GM21717 (cell line): ENCODE measurements at regions not wholly inside any gene's neighbourhood (a gene's known extent, or its start where the extent isn't known, plus 50 kb on each side); places are given as distances from the start of the nearest gene placed in this dataset.

Experiments used
- ATAC-seq: cut with Tn5 transposase; IDR thresholded peaks from one replicate; pipeline ENCODE4 v1.9.1; 2021; ENCODE audit warnings: mild to moderate bottlenecking, moderate library complexity; ENCODE audit not compliant: unreplicated experiment

DNA sequence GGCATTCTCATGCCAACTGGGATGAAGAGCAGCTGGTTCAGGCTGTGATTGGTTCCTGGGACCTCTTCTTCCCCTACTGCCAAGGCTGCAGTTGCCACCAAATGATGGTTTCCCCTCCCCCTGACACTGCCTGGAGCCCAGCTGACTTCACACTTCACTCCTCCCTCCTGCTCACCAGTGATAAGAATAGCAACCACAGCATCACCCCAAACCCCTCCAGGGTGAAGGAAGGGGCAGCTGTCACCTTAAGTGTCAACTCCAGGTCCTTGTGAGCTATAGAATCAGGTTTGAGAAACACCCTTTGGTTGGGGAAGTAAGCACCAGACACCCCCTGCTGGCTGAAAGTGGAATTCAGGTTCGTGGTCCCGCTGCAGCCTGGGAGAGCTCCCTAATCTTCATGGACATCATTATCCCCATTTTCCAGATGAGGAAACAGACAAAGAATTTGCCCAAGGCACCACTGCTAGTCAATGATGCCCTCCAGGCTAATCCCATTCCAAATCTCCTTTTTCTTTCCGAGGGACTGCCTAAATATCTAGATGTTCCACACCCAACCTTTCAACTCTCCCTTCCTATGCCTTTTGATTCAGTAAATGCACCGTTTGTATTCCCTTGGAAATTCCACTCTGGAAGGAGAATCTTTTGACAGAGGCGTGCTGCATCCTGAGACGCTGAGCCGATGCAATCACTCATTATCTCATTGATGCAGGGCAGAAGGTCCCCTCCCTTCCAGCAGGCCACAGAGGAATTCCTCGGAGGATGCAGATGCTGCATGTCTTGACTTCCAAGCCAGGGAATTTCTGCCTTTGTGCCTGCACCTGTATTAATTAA, 50.6 kb upstream of the UQCRFS1 start:
- no peak for ATAC-seq

DNA sequence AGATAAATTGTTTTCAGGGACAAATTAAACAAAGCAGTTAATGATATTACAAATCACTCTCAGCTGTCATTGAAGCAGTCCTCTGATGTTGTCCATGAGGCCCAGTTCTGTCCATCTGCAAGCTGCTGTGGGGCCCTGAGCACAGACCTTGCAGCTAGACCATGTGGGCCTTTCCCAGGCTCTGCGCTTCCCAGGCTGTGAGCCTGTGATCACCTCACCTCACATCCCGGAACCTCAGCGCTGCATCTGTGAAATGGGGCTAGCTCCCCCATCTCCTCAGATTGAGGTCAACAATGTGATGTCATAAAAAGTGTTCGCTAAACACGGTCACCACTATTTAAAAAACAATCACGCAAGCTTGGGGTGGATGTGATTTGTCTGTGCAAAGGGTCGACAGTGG, 51.9 kb upstream of the UQCRFS1 start:
- ATAC-seq, result no peak

DNA sequence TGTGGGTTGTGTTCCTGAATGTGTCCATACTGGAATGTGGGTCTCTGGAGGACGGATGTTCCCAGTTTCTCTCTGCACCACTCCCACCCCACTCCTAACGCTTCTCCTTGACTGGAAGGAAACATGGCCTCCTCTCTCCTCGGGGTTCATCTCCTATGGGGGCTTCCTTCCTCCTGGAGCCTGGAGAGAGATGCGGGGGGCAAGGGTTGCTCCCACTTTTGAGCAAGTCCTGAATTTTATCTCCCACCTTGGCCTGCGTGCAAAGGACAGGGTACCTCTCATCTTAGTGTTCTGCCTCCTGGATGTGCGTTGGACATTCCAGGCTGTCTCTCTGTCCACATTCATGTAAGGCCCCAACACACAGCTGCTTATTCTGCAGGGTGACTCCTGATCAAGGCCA, 52.5 kb upstream of the UQCRFS1 start:
- no peak for ATAC-seq

DNA sequence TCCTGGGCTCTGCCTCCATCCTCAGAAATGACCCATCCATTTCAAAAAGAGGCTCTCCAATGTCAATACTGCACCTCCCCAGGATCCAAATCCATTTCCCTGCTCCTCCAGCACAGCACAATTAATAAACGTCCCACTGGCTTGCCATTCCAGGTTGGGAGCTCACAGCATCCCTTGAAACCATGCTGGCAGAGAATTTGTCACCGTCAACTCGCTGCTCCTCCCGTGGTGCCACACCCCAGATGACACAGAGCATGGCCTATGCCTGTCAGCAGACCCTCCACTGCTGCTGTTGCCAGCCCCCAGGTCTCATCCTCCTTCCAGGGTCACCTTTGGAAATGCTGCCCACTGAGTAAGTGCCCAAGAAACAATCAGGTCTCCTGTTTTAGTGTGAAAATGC, 53.0 kb upstream of the UQCRFS1 start:
- ATAC-seq, result no peak

DNA sequence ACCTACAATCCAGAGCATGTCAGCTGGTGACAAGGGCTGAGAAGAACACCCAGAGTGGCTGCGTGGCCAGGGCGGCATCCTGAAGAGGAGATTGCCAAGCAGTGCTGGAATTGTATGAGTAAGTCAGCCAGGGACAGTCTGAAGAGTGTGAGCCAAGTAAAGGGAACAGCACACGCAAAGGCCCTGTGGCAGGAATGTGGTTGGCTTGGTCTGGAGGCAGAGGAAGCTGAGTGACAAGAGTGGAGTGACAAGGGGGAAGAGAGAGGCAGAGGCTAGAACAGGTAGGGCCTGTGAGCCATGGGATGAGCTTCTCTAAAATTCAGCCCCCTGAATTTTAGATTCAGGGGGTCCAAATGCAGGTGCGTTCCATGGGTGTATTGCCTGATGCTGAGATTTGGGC, 53.7 kb upstream of the UQCRFS1 start:
- no peak for ATAC-seq

DNA sequence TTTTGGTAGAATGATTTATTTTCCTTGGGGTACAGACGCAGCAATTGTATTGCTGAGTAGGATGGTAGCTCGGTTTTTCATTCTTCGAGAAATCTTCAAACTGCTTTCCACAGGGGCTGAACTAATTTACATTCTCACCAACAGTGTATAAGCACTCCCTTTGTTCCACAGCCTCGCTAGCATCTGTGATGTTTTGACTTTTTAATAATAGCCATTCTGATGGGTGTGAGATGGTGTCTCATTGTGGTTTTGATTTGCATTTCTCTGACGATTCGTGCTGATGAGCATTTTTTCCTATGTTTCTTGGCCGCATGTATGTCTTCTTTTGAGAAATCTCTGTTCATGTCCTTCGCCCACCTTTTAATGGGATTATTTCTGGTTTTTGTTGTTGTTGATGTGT, 54.8 kb upstream of the UQCRFS1 start:
- no peak for ATAC-seq

DNA sequence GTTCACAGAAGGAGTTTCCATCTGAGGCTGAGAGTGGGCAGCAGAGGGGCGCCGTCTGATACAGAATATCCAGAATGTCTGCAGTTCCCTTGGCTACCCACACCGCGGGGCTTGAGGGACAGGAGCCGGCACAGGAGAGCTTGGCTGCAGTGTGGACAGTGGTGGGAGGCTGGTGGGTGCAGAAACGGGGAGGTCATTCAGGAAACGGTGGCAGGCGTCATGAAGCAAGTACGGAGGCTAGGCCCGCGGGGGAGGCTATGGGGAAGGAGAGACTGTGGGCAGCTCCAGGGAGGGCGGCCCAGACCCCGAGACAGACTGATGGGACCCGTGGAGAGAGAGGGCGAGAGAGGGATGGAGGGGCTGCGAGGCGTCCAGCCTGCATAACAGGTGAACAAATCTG, 55.2 kb upstream of the UQCRFS1 start:
- ATAC-seq, result no peak

DNA sequence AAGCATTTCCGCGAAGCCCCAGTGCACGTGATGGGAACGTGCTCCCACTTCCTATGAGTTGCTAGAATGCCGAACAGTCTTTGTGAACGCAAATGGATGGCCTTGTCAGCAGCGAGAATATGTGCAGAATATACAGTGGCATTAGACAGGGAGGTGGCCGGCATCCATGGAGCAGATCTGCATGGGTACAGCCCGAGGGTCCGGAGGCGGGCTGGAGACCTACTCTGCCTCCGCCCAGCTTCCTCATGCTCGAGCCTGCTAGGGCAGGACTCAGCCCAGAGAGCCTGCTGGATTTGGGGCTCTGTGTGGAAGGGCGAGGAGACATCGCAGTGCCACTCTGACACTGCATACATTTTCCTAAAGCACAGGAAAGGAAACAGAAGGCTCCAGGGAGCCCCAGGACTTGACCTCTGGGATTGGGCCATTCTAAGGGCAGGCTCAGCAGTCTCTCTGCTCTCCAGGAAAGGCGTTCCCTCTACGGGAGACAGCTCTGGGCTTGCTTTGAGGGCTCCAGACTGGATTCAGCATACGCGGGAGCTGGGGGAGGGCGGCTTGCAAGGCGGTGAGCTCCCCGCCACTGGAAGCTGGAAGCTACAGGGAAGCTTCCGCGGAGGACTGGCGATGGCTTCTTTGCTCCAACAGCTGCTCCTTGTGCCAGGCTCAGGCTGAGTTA, 55.9 kb upstream of the UQCRFS1 start:
- no peak for ATAC-seq

DNA sequence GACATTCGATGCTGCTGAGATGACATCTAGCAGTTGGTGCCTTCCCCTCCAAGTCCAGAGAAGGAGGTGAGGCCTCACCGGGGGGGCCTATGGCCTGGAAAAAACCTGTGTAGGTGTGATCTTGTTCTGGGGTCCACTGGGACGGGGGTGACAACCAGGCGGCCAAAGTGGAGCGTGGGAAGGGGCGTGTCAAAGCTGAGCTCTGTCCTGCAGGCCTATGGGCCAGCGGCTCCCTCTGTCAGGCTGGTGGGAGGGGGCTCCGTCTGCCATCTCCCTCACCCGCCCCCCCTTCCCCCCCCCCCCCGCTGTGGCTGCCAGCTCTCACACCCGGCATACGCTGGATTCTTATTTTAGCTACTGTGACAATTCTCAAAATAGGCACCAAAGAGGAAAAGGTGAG, 56.7 kb upstream of the UQCRFS1 start:
- ATAC-seq, result no peak

DNA sequence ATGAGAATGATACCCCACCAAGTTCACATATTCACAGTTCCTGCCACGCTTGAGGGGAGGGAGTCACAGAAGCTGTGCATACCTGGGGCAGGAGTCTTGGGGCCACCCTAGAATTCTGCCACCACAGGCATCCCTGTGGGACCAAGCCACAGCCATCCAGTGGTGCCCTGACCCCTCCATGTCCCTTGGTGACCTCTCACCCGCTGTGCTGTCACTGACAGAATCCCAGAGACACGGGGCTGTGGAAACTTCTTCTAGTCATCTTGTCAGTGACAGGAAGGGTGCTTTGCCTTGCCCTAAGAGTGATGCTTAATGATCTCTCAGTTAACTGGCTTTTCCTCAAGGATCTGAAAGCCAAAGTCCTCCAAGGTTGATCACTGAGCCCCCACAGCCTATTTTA, 58.4 kb upstream of the UQCRFS1 start:
- ATAC-seq, result no peak

DNA sequence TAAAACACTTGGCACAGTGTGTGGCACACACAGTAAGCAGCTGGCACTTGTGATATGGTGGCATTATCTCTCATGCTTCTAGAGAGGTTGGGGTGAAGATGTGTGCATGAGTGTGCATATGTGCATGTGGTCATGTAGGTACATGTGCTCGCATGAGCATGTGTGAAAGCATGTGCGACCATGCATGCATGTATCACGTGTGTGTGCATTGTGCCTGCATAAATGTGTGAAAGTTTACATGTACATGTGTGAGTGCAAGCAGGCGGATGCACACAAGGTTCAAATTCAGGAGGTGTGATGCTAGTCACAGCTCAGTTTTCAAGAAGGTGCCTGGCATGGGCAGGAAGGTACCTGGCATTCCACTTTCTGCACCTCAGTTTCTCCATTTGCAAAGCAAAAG, 59.0 kb upstream of the UQCRFS1 start:
- ATAC-seq, result no peak

DNA sequence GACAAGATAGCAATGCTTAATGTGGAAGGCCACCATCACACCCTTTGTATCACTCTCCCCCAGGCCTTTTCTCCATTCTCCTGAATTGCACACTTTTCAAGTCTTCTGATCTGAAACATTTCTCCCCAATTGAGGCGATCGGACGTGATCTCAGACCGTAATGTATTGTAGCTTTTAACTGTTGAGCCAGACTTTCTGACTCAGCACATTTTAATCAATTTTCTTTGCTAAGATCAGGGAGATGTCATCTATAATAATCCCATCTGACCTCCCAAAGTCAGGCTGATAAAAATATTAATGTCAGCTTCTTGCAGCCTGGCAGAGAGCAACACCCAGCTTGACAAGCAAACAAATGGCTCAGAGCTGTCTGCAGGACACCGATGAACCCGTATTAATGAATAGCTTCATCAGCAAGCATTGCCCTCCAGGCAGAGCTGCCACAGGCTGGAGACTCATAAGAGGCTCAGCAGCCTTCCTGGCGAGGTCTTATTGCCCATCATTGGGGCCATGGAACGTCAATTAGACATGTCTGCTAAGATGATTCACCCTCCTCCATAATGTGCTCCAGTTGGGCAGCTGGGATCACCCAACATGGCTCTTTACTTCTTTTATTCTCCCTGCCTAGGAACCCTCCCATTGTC, 60.2 kb upstream of the UQCRFS1 start:
- no peak for ATAC-seq

DNA sequence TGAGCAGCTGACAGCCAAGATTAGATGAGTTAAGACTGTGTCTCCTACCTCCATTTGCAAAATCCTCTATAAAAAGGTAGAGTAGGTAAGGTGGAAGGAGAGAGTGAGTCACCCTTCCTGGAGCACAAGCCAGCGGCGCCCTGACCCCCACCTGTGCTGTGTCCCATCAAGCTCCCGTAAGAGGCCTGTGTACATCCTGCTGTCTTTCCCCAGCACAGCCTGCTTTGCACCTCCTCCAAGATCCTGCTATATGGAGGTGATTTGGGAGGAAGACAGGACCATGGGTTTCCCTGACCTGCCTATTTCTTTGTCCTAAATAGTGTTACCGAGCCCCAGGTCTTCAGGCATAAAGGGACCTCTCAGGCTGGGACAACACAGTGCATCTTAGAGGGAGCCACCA, 62.3 kb upstream of the UQCRFS1 start:
- ATAC-seq, result no peak

DNA sequence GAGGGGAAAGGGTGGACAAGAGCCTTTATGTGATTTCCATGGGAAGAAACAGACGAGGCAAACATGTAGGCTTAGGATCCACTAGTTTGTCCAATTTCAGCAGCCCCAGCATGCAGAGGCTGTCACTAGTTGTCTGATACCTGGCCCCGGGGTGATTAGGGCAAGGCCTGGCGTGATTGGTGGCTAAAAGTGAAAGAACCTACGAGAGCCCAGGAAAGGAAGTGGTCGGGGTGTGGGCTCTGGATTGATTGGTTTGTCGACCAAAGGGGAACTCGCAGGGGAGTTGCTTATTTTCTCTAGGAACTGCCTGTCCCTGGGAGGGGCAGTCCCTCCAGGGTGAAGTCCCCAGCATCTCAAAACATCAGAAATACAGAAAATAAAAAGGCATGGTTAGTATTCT, 64.2 kb upstream of the UQCRFS1 start:
- peak; percentile 91 for ATAC-seq

DNA sequence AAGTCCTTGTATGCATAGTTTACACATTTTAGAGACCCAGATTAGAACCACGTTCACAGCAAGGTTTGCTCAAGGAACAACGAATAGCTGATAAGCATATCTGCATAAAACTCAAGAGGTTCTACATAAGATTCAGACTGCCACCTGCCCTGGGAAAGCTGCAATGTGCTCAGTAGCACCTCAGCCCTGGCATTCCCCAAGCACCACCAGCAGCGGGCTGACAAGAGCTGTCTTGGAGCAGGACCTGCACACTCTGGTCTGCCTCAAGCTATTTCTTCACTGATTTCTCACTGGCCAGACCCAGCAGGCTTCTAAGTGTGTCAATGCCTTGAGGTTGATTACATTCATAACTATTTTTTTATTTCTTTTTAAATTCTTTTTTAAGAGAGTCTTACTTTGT, 65.8 kb upstream of the UQCRFS1 start:
- no peak for ATAC-seq

DNA sequence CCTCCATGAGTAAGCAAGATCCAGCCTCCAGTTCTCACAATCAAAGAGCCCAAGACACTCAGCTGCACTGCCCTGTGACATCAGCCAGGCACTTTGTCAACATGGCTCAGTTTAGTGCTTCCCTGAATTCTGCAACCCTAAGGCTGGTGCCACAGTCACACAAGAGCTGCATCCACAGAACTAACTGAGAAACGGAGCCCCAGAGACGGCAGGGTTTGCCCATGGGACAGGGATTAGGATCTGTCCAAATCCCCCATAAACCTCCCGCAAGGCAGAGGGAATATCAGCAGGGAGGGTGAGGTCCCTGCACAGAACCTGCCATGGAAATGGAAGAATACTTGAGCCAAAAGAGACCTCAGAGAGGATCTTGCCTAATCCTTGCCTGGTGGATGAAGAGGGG, 70.4 kb upstream of the UQCRFS1 start:
- no peak for ATAC-seq

DNA sequence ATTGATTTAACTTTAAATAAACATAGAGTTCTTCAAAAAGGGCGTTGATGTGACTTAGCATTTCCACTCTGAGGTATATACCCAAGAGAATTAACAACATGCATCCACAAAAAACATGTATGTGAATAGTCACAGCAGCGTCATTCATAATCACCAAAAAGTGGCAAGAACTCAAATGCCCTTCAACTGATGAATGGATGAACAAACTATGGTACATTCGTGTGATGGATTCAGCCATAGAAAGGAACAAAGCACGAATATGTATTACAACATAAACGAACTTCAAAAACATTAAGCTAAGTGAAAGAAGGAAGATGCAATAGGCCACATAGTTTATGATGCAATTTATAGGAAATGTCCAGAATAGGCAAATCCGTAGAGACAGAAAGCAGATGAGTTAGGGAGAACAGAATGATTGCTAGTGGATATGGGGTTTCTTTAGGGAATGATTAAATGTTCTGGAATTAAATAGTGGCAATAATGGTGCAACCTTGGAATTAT, 72.3 kb upstream of the UQCRFS1 start:
- ATAC-seq, result no peak

DNA sequence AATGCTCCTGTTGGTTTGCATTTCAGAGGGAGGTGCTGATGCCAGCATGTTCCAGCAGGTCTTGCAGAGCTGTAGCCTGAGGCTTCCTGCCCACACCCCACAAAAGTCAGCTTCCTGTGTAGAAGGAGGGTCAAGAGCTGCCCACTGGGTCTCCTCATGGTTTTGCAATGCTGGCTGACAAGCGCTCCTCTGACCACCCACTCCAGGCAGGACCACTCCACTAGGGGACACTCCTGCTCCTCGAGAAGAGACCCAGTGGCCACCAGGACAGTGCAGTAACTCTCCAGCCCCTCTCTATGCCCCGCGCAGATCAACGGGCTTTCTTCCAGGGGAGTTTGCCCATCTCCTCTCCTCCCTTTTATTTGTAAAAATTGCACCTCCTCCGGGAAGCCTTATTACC, 72.9 kb upstream of the UQCRFS1 start:
- no peak for ATAC-seq

DNA sequence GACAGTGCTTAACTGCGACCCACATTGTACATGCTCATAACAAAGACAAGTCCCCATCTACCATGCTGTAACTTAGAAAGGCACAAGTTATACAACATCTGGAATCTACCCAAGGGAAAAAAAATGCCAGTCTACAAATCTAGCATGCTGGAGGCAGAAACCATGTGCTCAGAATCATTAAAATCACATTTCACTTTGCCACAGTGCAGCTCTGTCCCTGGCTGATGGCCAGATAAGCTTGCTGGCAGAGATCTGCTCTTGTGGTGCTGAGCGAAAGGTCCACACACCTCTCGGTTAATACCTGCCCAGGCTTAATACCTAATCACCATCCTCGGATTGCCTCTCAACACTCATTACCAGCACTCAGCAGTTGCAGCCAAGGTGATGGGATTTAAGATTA, 74.1 kb upstream of the UQCRFS1 start:
- ATAC-seq, result no peak

DNA sequence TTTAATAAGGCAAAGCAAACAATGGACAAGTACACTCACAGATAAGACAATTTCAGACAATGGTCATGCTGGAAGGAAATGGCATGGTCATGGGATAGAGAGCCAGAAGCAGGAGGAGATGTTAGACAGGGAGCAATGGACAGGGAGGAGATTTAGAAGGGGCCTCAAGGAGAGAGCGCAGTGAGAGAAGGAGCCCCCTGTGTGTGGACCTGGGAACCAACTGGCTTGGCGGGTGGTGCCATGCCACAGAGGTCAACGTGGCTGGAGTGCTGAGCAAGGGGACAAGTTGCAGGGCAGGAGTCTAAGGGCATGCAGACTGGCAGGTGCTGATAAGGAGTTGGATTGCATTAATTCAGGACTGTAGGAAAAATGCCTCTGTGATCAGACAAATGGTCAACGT, 75.3 kb upstream of the UQCRFS1 start:
- ATAC-seq, result no peak

DNA sequence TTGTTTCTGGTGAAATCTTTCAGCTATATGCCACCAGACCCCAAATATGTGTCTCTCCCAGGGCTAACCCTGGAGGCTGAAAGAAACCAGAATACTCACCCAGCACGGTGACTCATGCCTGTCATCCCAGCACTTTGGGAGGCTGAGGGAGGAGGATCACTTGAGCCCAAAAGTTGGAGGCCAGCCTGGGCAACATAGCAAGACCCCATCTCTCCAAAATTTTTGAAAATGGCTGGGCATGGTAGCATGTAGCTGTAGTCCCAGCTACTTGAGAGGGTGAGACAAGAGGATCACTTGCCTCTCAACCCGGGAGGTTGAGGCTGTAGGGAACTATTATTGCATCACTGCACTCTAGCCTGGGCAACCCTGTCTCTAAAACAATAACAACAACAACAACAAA, 76.1 kb upstream of the UQCRFS1 start:
- ATAC-seq, result no peak

DNA sequence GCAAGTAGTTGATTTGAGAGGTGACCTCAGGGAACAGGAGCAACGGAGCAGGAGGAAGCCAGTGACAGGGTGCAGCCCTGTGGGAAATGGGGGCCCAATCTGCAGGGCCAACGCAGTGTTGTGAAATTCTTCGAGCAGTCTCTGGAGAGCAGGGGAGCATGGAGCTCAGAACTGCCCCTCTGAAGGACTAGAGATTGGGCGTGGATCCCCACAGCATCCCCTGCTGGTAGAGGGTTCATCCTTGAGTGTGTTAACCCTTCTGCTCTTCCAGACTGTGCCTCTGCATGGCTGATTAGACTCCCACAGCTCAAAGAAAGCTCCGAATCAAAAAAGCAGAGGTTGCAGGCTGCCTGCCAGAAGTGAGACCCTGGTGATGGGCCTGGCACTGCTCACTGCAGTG, 77.9 kb upstream of the UQCRFS1 start:
- ATAC-seq, result no peak
